ENCODE measurements at regions not wholly inside any gene's neighbourhood (a gene's known extent, or its start where the extent isn't known, plus 50 kb on each side); places are given as distances from the start of the nearest gene placed in this dataset.
"Not testable (repeated sequence)": the region's sequence is repeated elsewhere in the genome, so short reads cannot be mapped to it uniquely, and the experiment has no call there.

- Histone ChIP-seq H3F3A (ENCODE audit: low read length, unreplicated experiment) (no peaks in the 10 kb centered on the region), H3K9me3 (ENCODE audit: low read length) (no peaks in the 10 kb centered on the region), H3K9me2 (replicated peaks; ENCODE audit: low read length) (no peaks in the 10 kb centered on the region), H3K36me3 (ENCODE audit: low read depth, low read length) (no peaks in the 10 kb centered on the region), H3K27me3 (ENCODE audit: low read length) (no peaks in the 10 kb centered on the region), H3K4me3 (ENCODE audit: low read length) (no peak overlapping the region), H3K4me2 (ENCODE audit: low read length) (no peak overlapping the region), H3K4me1 (ENCODE audit: insufficient read depth, low read length) (no peaks in the 10 kb centered on the region), H2AFZ (ENCODE audit: low read length) (no peak overlapping the region), H3K9ac (ENCODE audit: low read length) (no peak overlapping the region), H3K27ac (ENCODE audit: low read length) (no peak overlapping the region), H3K79me2 (ENCODE audit: low read length) (no peaks in the 10 kb centered on the region), H4K20me1 (ENCODE audit: low read length) (no peaks in the 10 kb centered on the region)
- ChIA-PET POLR2A (ENCODE audit: unreplicated experiment) (no interaction called here), CTCF (no interaction called here)
- intact Hi-C loops (cut with micrococcal nuclease) = no loop called here
- TF ChIP-seq CTCF (conservative IDR thresholded peaks at IDR 0.05; ENCODE audit: low read depth, low read length) = no peak
- no peak for TF ChIP-seq EZH2phosphoT487 (IDR thresholded peaks at IDR 0.05; ENCODE audit: borderline replicate concordance, low read length)
- ATAC-seq (no peak), DNase-seq (no peak)
- BruUV-seq (replicated peaks) = no TSS peak
Measured at GRCh38 chr5:99010294-99010693, 81.5 kb upstream of the CHD1 start.

- H3K27ac ChIP-seq (ENCODE audit: low read length); ATAC-seq; H3K9me2 ChIP-seq (replicated peaks; ENCODE audit: low read length); intact Hi-C loops (cut with micrococcal nuclease); DNase-seq; H3K36me3 ChIP-seq (ENCODE audit: low read depth, low read length); H2AFZ ChIP-seq (ENCODE audit: low read length); H3K9me3 ChIP-seq (ENCODE audit: low read length); H3K4me1 ChIP-seq (ENCODE audit: insufficient read depth, low read length); H3K4me3 ChIP-seq (ENCODE audit: low read length); H3F3A ChIP-seq (ENCODE audit: low read length, unreplicated experiment); H3K79me2 ChIP-seq (ENCODE audit: low read length); H3K9ac ChIP-seq (ENCODE audit: low read length); H3K4me2 ChIP-seq (ENCODE audit: low read length); POLR2A ChIA-PET (ENCODE audit: unreplicated experiment); BruUV-seq (replicated peaks); H4K20me1 ChIP-seq (ENCODE audit: low read length); CTCF ChIA-PET; H3K27me3 ChIP-seq (ENCODE audit: low read length): not testable (repeated sequence)
Measured at GRCh38 chr5:99008009-99008408, 79.2 kb upstream of the CHD1 start.

GRCh38 chr5:99005506-99005905 lies 76.7 kb upstream of the CHD1 start:
- ChIA-PET POLR2A (ENCODE audit: unreplicated experiment) (no interaction called here), CTCF (interaction anchor here (0.5 kb wide), 1 partner anchor 55 kb away, joined by 6 read pairs; no protein-coding TSS in a partner anchor)
- Histone ChIP-seq H3K36me3 (ENCODE audit: low read depth, low read length) (no peaks in the 10 kb centered on the region), H3F3A (ENCODE audit: low read length, unreplicated experiment) (no peaks in the 10 kb centered on the region), H3K4me2 (ENCODE audit: low read length) (no peak overlapping the region), H3K79me2 (ENCODE audit: low read length) (no peaks in the 10 kb centered on the region), H3K4me3 (ENCODE audit: low read length) (no peak overlapping the region), H4K20me1 (ENCODE audit: low read length) (no peaks in the 10 kb centered on the region), H3K27ac (ENCODE audit: low read length) (no peak overlapping the region), H2AFZ (ENCODE audit: low read length) (no peak overlapping the region), H3K9me2 (replicated peaks; ENCODE audit: low read length) (no peaks in the 10 kb centered on the region), H3K27me3 (ENCODE audit: low read length) (no peaks in the 10 kb centered on the region), H3K9ac (ENCODE audit: low read length) (no peak overlapping the region), H3K4me1 (ENCODE audit: insufficient read depth, low read length) (no peaks in the 10 kb centered on the region), H3K9me3 (ENCODE audit: low read length) (no peaks in the 10 kb centered on the region)
- TF ChIP-seq EZH2phosphoT487 (IDR thresholded peaks at IDR 0.05; ENCODE audit: borderline replicate concordance, low read length) = no peak
- TF ChIP-seq EZH2 (IDR thresholded peaks at IDR 0.05; ENCODE audit: low read length, unreplicated experiment) = no peak
- TF ChIP-seq CTCF (conservative IDR thresholded peaks at IDR 0.05; ENCODE audit: low read depth, low read length) = no peak
- no TSS peak for BruUV-seq (replicated peaks)
- no peak for ATAC-seq
- intact Hi-C loops (cut with micrococcal nuclease) = no loop called here
- no peak for DNase-seq

Measured in PC-3 (cell line).